Stimulated activated CD4-positive, alpha-beta T cell treated with anti-CD3 and anti-CD28 coated beads, Interleukin-15, amount 100 ng/mL, for 1 hour (primary cell): ENCODE measurements at regions not wholly inside any gene's neighbourhood (a gene's known extent, or its start where the extent isn't known, plus 50 kb on each side); places are given as distances from the start of the nearest gene placed in this dataset.
"Not testable (repeated sequence)": the region's sequence is repeated elsewhere in the genome, so short reads cannot be mapped to it uniquely, and the experiment has no call there.

Experiments
- DNase-seq, 2 donors: peaks; one replicate each; pipeline ENCODE4 v3.0.0-alpha.2; 2020; ENCODE audit warnings: low read depth in 1 of 2, low spot score in 1 of 2

DNA sequence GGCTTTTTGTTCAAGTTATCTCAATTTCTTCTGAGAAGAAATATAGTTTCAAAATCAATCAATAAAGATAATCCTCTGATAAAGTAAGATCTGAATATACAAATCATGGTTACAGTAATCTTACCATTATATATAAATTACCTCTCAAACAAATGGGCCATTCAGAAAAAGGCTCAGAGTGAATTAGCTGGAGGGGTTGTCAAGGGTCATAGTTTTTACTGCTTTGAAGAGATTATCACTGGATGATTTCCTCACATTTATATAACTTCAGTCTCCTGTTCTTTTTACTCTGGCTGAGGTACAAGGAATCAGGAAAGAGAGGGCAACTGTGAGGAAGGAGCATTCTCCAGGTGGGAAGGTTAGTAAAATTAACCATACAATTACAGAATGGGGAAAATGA lies 148.6 kb upstream of the ELL2 start:
- no peak for DNase-seq

- not testable (repeated sequence) for DNase-seq
Measured at GRCh38 chr5:96108629-96109028, 147.0 kb upstream of the ELL2 start.

DNA sequence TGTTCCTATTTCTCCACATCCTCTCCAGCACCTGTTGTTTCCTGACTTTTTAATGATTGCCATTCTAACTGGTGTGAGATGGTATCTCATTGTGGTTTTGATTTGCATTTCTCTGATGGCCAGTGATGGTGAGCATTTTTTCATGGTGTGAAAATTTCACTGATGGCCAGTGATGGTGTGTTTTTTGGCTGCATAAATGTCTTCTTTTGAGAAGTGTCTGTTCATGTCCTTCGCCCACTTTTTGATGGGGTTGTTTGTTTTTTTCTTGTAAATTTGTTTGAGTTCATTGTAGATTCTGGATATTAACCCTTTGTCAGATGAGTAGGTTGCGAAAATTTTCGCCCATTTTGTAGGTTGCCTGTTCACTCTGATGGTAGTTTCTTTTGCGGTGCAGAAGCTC lies 142.2 kb upstream of the ELL2 start:
- DNase-seq: not testable (repeated sequence)

DNA sequence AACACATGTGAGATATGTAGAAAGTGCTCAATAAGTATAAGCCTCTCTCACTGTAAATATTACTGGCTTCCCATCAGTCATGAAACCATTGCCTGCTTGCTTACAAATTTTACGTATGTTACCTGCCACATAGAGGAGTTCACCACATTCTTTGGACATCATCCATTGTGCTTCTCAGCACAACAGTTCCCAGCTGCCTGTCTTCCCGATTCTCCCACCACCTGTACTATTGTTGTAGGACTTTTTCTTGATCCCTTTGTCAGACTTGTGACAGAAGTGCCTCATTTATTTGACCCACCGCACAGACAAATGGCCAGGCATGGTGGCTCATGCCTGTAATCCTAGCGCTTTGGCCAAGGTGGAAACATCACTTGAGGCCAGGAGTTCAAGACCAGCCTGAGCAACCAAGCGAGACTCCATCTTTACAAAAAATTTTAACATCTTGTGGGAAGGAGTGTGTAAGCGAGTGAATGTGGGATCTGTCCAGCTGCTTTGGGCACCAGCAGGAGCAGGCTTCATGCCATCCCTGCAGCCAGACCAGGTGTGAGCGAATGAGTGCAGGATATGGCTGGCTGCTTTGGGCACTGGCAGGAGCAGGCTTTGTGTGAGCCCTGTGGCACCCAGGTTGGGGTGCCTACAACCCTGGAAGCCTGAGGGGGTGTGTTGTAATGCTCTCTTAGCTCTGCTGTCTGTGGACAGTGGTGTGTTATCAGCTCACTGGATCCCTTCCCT lies 139.9 kb upstream of the ELL2 start:
- no peak for DNase-seq

- DNase-seq: not testable (repeated sequence)
Measured at GRCh38 chr5:96097488-96097887, 135.8 kb upstream of the ELL2 start.

GRCh38 chr5:96096724-96097123 lies 135.1 kb upstream of the ELL2 start:
- DNase-seq: no peak

DNA sequence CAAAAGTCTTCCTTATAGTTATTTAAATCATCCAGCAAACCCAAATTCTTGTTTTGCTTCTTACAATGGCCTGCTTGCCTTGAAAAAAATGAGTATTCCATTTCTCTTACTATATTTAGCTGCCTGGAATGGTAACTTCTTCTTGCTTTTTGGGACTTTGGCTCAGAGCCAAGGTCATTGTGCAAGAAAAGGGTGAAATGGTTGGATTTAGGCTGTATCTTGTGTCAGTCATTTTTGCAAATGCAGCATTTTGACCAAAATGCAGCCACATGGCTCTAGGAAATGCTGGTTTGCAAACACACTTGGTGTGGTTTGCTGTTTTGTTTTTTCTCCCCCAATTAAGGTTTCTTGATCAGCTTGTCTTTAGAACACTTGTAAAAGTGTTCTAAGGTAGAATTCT lies 133.3 kb upstream of the ELL2 start:
- DNase-seq: no peak

DNA sequence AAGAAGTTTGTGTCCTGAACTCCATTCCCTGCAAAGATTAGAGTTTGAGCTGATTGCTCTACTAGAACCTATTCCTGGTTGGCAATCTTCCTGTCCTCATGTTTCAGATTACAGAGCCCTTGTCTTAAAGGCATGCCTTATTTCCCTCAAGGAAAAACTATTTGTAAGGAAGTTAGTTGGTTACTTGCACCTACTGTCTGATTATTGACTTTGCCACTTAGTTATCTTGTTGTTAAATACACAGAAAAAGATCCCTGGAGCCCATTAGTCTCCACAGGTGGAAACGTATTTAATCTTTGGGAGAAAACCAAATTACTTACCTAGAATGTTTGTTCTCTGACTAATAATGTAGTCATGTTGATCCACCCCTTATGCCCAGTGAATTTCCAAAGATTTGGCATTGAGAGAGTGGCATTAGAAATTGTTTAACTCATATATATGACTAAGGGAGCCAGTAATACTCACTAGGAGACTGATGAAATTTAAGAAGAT lies 132.3 kb upstream of the ELL2 start:
- DNase-seq: no peak

DNA sequence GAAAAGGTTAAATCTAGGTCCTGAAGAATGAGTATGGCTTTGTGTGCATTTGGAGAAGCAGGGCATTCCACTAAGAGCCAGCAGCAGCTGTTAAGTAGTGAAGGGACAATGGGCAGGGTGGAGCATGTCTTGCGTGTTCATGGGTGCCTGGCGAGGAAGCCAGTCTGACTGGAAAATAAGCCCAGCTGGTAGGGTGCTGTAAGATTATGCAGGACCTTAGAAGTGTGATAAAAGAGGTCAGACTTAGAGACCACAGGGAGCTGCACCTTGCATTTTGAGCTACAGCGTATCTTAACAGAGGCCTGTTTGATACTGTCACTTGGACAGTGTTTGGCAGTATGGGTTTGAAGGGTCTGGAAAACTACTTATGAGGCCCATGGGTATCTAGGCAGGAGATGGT lies 131.7 kb upstream of the ELL2 start:
- DNase-seq: no peak

- no peak for DNase-seq
Measured at GRCh38 chr5:96091874-96092273, 130.2 kb upstream of the ELL2 start.

DNA sequence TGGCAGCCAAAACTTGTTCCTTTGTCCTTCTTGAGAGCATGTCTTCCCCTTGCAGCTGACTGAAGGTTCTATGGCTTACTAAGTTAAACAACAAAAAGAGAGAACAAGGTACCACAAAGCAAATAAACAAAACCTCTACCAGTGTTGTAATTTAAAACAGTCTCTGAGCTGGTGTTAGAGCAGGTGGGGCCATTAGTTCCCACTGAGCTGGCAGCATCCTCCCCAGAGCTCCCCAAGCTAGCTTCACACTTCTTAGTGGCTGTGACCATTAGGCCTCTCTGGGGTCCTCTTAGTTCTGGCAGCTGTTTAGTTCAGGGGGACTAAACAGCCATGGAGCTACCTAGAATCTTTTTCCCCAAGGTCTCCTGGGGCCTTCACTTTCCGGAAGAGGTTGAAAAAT lies 128.6 kb upstream of the ELL2 start:
- DNase-seq: no peak

DNA sequence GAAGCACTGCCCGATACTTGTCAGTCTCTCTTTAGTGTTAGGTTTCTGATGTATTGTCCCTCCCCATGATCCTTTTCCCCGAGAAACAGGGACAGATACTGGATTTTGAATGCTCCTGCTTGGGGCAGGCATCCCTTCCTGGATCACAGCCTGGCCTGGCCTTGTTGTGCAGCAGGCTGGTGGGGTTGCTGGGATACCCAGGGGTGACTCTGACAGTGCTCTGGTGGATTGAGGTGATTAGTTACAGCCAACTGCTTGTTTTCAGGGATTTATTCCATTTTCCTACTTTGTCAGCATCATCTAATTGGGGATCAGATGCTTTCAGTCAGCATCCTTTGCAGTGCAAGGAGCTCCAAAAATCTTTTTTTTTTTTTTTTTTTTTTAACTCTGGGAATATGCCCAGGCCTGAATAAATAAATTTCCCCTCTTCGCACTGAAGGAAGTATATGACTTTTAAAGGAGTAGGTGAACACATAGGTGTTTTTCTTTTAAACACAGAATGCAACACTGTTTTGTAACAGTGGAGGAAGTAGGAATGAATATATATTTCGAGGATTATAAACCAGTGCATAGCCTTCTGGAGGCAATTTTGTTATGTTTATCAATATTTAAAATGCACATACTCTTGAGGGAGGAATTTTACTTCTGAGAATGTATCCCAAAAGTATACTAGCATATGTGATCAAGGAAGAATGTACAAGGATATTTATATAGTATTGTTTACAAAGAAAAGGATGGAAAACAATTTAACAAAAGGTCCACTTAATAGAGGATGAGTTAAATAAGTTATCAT lies 127.3 kb upstream of the ELL2 start:
- no peak for DNase-seq

GRCh38 chr5:96087939-96088338 lies 126.3 kb upstream of the ELL2 start:
- DNase-seq: no peak

DNA sequence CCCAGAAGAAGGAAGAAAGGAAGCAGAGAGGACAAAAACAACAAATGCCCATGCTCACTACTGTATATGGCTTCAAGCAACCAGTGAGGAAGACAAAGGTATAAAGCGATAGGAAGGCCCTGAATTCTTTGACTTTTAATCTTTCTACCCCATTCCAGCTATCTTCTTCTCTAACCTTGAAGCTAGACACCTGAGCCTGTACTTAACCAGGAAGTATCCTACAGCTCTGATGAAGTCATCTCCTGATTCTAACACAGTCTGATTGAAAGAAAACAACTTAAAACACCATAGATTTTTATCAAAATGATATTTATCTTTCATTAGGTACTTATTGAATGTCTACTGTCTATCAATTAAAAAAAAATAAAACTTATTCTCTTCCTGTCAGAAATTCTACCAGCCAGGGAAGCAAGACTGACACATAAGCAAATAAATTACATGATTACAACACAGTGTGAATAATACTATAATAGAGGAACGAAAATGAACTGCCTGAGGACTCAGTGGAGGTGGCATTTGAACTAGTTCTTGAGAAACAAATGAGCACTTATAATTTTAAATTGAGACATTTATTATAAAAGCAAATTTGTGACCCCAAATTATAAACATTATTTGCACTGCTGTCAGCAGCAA lies 123.3 kb upstream of the ELL2 start:
- no peak for DNase-seq

- DNase-seq: no peak
Measured at GRCh38 chr5:96083361-96083881, 121.8 kb upstream of the ELL2 start.

DNA sequence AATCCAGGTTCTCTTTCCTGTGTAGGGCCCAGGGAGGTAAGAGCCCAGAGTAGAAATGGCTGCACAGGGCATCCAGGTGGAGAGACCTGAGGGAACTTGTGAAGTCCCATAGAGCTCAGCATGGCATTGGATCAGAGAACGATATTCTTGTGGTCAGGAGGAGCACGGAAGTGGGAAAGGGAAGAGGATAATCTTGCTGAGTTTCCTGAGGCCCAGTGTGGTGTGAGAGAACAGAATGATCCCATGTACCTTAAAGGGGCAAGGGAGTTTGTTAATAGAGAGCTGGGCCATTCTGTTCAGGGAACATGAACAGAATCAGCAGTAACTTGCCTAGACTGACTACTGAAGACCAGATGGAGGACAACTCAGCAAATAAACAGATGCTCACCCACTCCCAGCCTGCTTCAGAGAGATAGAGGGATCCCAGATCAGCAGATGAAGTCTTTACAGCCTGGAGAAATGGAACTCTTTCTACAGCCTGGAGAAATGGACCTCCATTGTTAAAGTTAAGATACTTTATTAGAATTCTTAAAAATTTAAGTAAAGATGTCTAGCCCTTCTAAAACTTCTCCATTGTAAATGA lies 119.7 kb upstream of the ELL2 start:
- DNase-seq: no peak

- no peak for DNase-seq
Measured at GRCh38 chr5:96080557-96080956, 118.9 kb upstream of the ELL2 start.

GRCh38 chr5:96079962-96080361 lies 118.3 kb upstream of the ELL2 start:
- DNase-seq: no peak

DNA sequence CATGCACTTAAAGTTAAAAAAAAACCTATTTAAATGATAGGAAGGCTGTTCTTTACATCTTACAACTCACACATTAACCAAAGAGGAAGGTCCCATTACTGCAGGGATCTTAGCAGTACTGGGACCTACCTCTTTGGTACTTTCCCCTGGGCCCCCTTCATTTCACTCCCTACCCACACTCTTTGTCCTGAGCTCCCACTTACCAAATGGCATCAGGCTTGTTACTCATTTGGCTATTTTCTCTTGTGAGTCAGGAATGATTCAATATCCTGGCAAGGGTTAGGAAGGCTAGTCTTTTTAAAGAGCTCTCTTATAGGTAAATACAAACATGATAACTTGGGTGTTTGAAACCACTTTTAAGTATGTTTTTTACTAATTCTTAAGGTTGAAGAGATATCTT lies 117.4 kb upstream of the ELL2 start:
- DNase-seq: no peak

GRCh38 chr5:96076451-96076850 lies 114.8 kb upstream of the ELL2 start:
- no peak for DNase-seq

GRCh38 chr5:96075579-96076289 lies 114.1 kb upstream of the ELL2 start:
- DNase-seq: no peak
